H1 (cell line): ENCODE measurements at regions not wholly inside any gene's neighbourhood (a gene's known extent, or its start where the extent isn't known, plus 50 kb on each side); places are given as distances from the start of the nearest gene placed in this dataset.

Source experiments
- CTCF ChIA-PET: fragments of 300-600 bp; sonication (Branson Sonifier 250); formaldehyde crosslinking; loops from one replicate; lab custom pipeline; 2021; ENCODE audit not compliant: partially characterized antibody; lab: Charles Lee
- POLR2A ChIA-PET: fragments of 300-600 bp; sonication (Branson Sonifier 250); formaldehyde crosslinking; loops from one replicate; lab custom pipeline; 2021; ENCODE audit warnings: inconsistent platforms; ENCODE audit not compliant: partially characterized antibody; lab: Charles Lee
- DNase-seq, 2 experiments: peaks; one replicate each; pipeline versions ENCODE4 v3.0.0 to v3.0.0-alpha.2; 2010 to 2022; ENCODE audit warnings: low spot score in 2 of 2, low read depth in 1 of 2, mixed read lengths in 1 of 2
- FAIRE-seq: peaks from 2 replicates; lab custom pipeline; 2011; peaks lifted over from hg19 to GRCh38; lab: Jason Lieb, UNC
- H2AFZ ChIP-seq: 2 replicates; pipeline ENCODE4 v1.8.1; 2012; ENCODE audit warnings: low read length, inconsistent platforms
- H2AK5ac ChIP-seq: 2 replicates; pipeline ENCODE4 v1.6.1; 2013; ENCODE audit warnings: low read depth, low read length
- H2BK120ac ChIP-seq: replicated peaks from 2 replicates; pipeline ENCODE3; 2013; ENCODE audit warnings: low read depth, low read length, inconsistent platforms
- H2BK12ac ChIP-seq: 2 replicates; pipeline ENCODE4 v1.6.1; 2013; ENCODE audit warnings: low read depth, low read length
- H2BK15ac ChIP-seq: 2 replicates; pipeline ENCODE4 v1.6.1; 2013; ENCODE audit warnings: low read length
- H2BK20ac ChIP-seq: 2 replicates; pipeline ENCODE4 v1.6.1; 2013; ENCODE audit warnings: low read length
- H2BK5ac ChIP-seq: 2 replicates; pipeline ENCODE4 v1.6.1; 2013; ENCODE audit warnings: low read depth, low read length
- H3K14ac ChIP-seq: 2 replicates; pipeline ENCODE4 v1.6.1; 2013; ENCODE audit warnings: inconsistent platforms; ENCODE audit not compliant: insufficient read length
- H3K18ac ChIP-seq: 2 replicates; pipeline ENCODE4 v1.6.1; 2013; ENCODE audit warnings: low read length; ENCODE audit errors: extremely low read depth
- H3K23ac ChIP-seq: 2 replicates; pipeline ENCODE4 v1.6.1; 2013; ENCODE audit warnings: inconsistent platforms; ENCODE audit not compliant: insufficient read length
- H3K23me2 ChIP-seq: 2 replicates; pipeline ENCODE4 v1.6.1; 2013; ENCODE audit warnings: low read depth, low read length
- H3K27ac ChIP-seq: 2 replicates; pipeline ENCODE4 v1.6.1; 2011; ENCODE audit warnings: low read depth, low read length, inconsistent platforms
- H3K27me3 ChIP-seq, 4 experiments: replicated peaks in 1 of 4; 1 replicate in 1 of 4; 2 replicates in 3 of 4; pipeline versions ENCODE4 v1.6.1 to v1.8.1; 2011 to 2013; ENCODE audit warnings: low read length in 3 of 4, mild to moderate bottlenecking in 3 of 4, inconsistent platforms in 2 of 4, mixed read lengths in 2 of 4, moderate library complexity in 1 of 4; ENCODE audit not compliant: control insufficient read depth in 3 of 4, insufficient read depth in 3 of 4; ENCODE audit errors: extremely low read depth in 1 of 4
- H3K36me3 ChIP-seq, 4 experiments: 2 replicates each; pipeline versions ENCODE4 v1.6.1 to v1.8.1; 2011 to 2013; ENCODE audit warnings: mild to moderate bottlenecking in 4 of 4, low read length in 3 of 4, moderate library complexity in 2 of 4, control low read depth in 1 of 4, inconsistent platforms in 1 of 4; ENCODE audit not compliant: insufficient read depth in 4 of 4, control insufficient read depth in 2 of 4
- H3K4ac ChIP-seq: replicated peaks from 2 replicates; pipeline ENCODE3; 2013; ENCODE audit warnings: low read length, low read depth, mixed read lengths, inconsistent platforms; ENCODE audit not compliant: insufficient read length
- H3K4me1 ChIP-seq, 4 experiments: replicated peaks in 1 of 4; 1 replicate in 1 of 4; 2 replicates in 3 of 4; pipeline versions ENCODE4 v1.6.1 to v1.8.1; 2011 to 2013; ENCODE audit warnings: low read length in 3 of 4, inconsistent platforms in 2 of 4, mixed read lengths in 1 of 4; ENCODE audit not compliant: insufficient read depth in 4 of 4, control insufficient read depth in 3 of 4
- H3K4me2 ChIP-seq, 2 experiments: 2 replicates each; pipeline versions ENCODE4 v1.6.1 to v1.8.1; 2011 to 2013; ENCODE audit warnings: low read depth in 2 of 2, low read length in 2 of 2, control low read depth in 1 of 2, inconsistent platforms in 1 of 2, mild to moderate bottlenecking in 1 of 2; ENCODE audit not compliant: insufficient read depth in 1 of 2
- H3K4me3 ChIP-seq, 4 experiments: fragments of 200-600, 300-600 bp in 1 of 4; sonication (generic), shearing (Covaris generic), sonication (Bioruptor Twin) in 1 of 4; 2 replicates each; pipeline versions ENCODE4 v1.5.1 to v1.8.1; 2011 to 2016; ENCODE audit warnings: low read length in 4 of 4, low read depth in 3 of 4, control low read depth in 2 of 4, inconsistent platforms in 2 of 4, mild to moderate bottlenecking in 2 of 4, mixed read lengths in 1 of 4, moderate library complexity in 1 of 4; ENCODE audit not compliant: insufficient read depth in 2 of 4; ENCODE audit errors: extremely low read depth in 1 of 4
- H3K56ac ChIP-seq: replicated peaks from 2 replicates; pipeline ENCODE3; 2013; ENCODE audit warnings: low read depth, mild to moderate bottlenecking, mixed read lengths, low read length, inconsistent platforms; ENCODE audit not compliant: insufficient read length
- H3K79me1 ChIP-seq: 2 replicates; pipeline ENCODE4 v1.6.1; 2013; ENCODE audit warnings: low read depth, low read length, control low read depth
- H3K79me2 ChIP-seq, 2 experiments: 2 replicates each; pipeline versions ENCODE4 v1.6.1 to v1.8.1; 2012 to 2013; ENCODE audit warnings: low read length in 2 of 2, mild to moderate bottlenecking in 2 of 2, inconsistent platforms in 1 of 2; ENCODE audit not compliant: insufficient read depth in 2 of 2, control insufficient read depth in 1 of 2
- H3K9ac ChIP-seq, 4 experiments: replicated peaks in 1 of 4; 1 replicate in 1 of 4; 2 replicates in 3 of 4; pipeline versions ENCODE4 v1.6.1 to v1.8.1; 2011 to 2013; ENCODE audit warnings: low read depth in 3 of 4, low read length in 3 of 4, control low read depth in 2 of 4, mild to moderate bottlenecking in 2 of 4, moderate library complexity in 2 of 4, inconsistent platforms in 1 of 4; ENCODE audit errors: extremely low read depth in 1 of 4
- H3K9me3 ChIP-seq, 2 experiments: 2 replicates each; pipeline versions ENCODE4 v1.6.1 to v1.8.1; 2012 to 2013; ENCODE audit warnings: mild to moderate bottlenecking in 2 of 2, moderate library complexity in 2 of 2, control low read depth in 1 of 2, inconsistent platforms in 1 of 2, low read depth in 1 of 2, low read length in 1 of 2, mixed read lengths in 1 of 2; ENCODE audit not compliant: insufficient read depth in 2 of 2
- H4K20me1 ChIP-seq, 2 experiments: replicated peaks in 1 of 2; 2 replicates each; pipeline versions ENCODE3 to v1.8.1; 2011 to 2013; ENCODE audit warnings: inconsistent platforms in 2 of 2, low read length in 2 of 2, mild to moderate bottlenecking in 1 of 2; ENCODE audit not compliant: insufficient read depth in 2 of 2, control insufficient read depth in 1 of 2
- H4K5ac ChIP-seq: 2 replicates; pipeline ENCODE4 v1.6.1; 2013; ENCODE audit warnings: low read length, low read depth, mixed read lengths, inconsistent platforms; ENCODE audit not compliant: insufficient read length
- H4K8ac ChIP-seq: 2 replicates; pipeline ENCODE4 v1.8.0; 2013; ENCODE audit warnings: mild to moderate bottlenecking, moderate library complexity, low read length, inconsistent platforms; ENCODE audit not compliant: insufficient read depth; ENCODE audit errors: extremely low read depth
- H4K91ac ChIP-seq: replicated peaks from 2 replicates; pipeline ENCODE3; 2013; ENCODE audit warnings: low read length, mixed read lengths, inconsistent platforms; ENCODE audit not compliant: insufficient read length
- ASH2L ChIP-seq: fragments of 200-600, 300-600 bp; sonication (generic); IDR thresholded peaks from one replicate; pipeline ENCODE4 v1.7.1; 2017; ENCODE audit warnings: low read length
- EP300 ChIP-seq, 2 experiments: IDR thresholded peaks; 1 replicate in 1 of 2; 2 replicates in 1 of 2; pipeline ENCODE4 v1.6.1; 2011 to 2012; ENCODE audit warnings: low read depth in 2 of 2, low read length in 2 of 2, mild to moderate bottlenecking in 2 of 2, borderline replicate concordance in 1 of 2, inconsistent platforms in 1 of 2, moderate library complexity in 1 of 2
- RXRA ChIP-seq: IDR thresholded peaks from 2 replicates; pipeline ENCODE4 v1.6.1; 2011; ENCODE audit warnings: low read depth, mild to moderate bottlenecking, low read length, moderate library complexity; ENCODE audit not compliant: insufficient read depth
- SRF ChIP-seq: IDR thresholded peaks from 2 replicates; pipeline ENCODE4 v1.6.1; 2011; ENCODE audit warnings: mild to moderate bottlenecking, low read depth, low read length, moderate library complexity
- SUZ12 ChIP-seq: fragments of 200-600 bp; sonication (generic); IDR thresholded peaks from 2 replicates; pipeline ENCODE4 v1.6.1; 2012; ENCODE audit warnings: mild to moderate bottlenecking, inconsistent platforms, low read length, moderate library complexity, mixed read lengths
- TAF7 ChIP-seq: optimal IDR thresholded peaks from 2 replicates; pipeline ENCODE3; 2011; ENCODE audit warnings: low read depth, mild to moderate bottlenecking, inconsistent platforms, low read length, moderate library complexity, borderline replicate concordance
- WGBS, 2 experiments: shearing (Covaris generic) in 1 of 2; methylation state at CpG; one replicate each; pipeline versions ENCODE4 v1.1.6 to v1.1.7; 2013 to 2015; ENCODE audit warnings: low lambda C conversion rate in 2 of 2, mixed read lengths in 2 of 2, inconsistent platforms in 1 of 2, low coverage in 1 of 2, missing lambda C conversion rate in 1 of 2; ENCODE audit not compliant: insufficient replicate concordance in 2 of 2, insufficient coverage in 1 of 2, insufficient read length in 1 of 2; ENCODE audit errors: extremely low coverage in 1 of 2, missing lambda C conversion rate in 1 of 2; 5-methylcytosine and 5-hydroxymethylcytosine counted together

- no peaks in the 10 kb centered on the region for H3K4me1 ChIP-seq
- no peak overlapping the region for H3K4ac ChIP-seq
- no peak overlapping the region for H3K9ac ChIP-seq
- H2BK12ac ChIP-seq: no peak overlapping the region
- no peak overlapping the region for H3K27ac ChIP-seq
- no peak overlapping the region for H4K8ac ChIP-seq
- H3K4me2 ChIP-seq: no peak overlapping the region
- TF ChIP-seq SUZ12: no peak
- no peak for TF ChIP-seq TAF7
- no peak for TF ChIP-seq SRF
- TF ChIP-seq RXRA: no peak
- TF ChIP-seq EP300 (IDR thresholded peaks at IDR 0.05; ENCODE audit: borderline replicate concordance in 1 of 2, low read depth in 2 of 2, low read length in 2 of 2): no peak
- TF ChIP-seq ASH2L: no peak
- H3K9me3 ChIP-seq: no peaks in the 10 kb centered on the region
- no peak overlapping the region for H3K56ac ChIP-seq
- H3K14ac ChIP-seq: no peak overlapping the region
- H3K36me3 ChIP-seq: no peaks in the 10 kb centered on the region
- H2BK15ac ChIP-seq: no peak overlapping the region
- H4K5ac ChIP-seq: no peak overlapping the region
- H4K20me1 ChIP-seq: no peaks in the 10 kb centered on the region
- H3K23me2 ChIP-seq: no peaks in the 10 kb centered on the region
- no peak overlapping the region for H4K91ac ChIP-seq
- H2BK5ac ChIP-seq: no peak overlapping the region
- H3K23ac ChIP-seq: no peak overlapping the region
- H2BK20ac ChIP-seq: no peak overlapping the region
- H3K79me2 ChIP-seq: no peaks in the 10 kb centered on the region
- no peak overlapping the region for H2AFZ ChIP-seq
- WGBS, 2 experiments: 96% methylated on average over 1 of the region's 1 CpG; no CpG with 5 or more reads in 1 of the 2 experiments
- H3K18ac ChIP-seq: no peak overlapping the region
- no peak overlapping the region for H2BK120ac ChIP-seq
- H3K4me3 ChIP-seq: no peak overlapping the region
- FAIRE-seq (no peak), DNase-seq (no peak)
- H2AK5ac ChIP-seq: no peak overlapping the region
- ChIA-PET POLR2A (no interaction called here), CTCF (no interaction called here)
- no peaks in the 10 kb centered on the region for H3K79me1 ChIP-seq
- no peaks in the 10 kb centered on the region for H3K27me3 ChIP-seq
Observed at GRCh38 chr13:84238381-84238780, 356.1 kb upstream of the SLITRK1 start.
